Right ventricle myocardium inferior (tissue), 1 donor: ENCODE measurements at regions not wholly inside any gene's neighbourhood (a gene's known extent, or its start where the extent isn't known, plus 50 kb on each side); places are given as distances from the start of the nearest gene placed in this dataset.
"Not testable (repeated sequence)": the region's sequence is repeated elsewhere in the genome, so short reads cannot be mapped to it uniquely, and the experiment has no call there.

Experiments
- ATAC-seq: fragments of 200-7000 bp; cut with Tn5 transposase; one replicate; pipeline ENCODE4 v1.9.1; 2020; ENCODE audit warnings: mild to moderate bottlenecking, moderate library complexity
- DNase-seq: peaks from one replicate; pipeline ENCODE4 v3.0.0; 2021; ENCODE audit errors: missing footprints
- intact Hi-C: fragments of 100-400 bp; cut with DNase I; formaldehyde crosslinking; loops from one replicate; pipeline ENCODE4 v1.11.0; 2022
- donor health status: DM: no; HTN: yes; CAD: no; lungs with severe emphysema.

GRCh38 chr4:38302910-38303309 lies 342.7 kb downstream of the PTTG2 start:
- ATAC-seq, result no peak

GRCh38 chr4:38304460-38304859 lies 344.3 kb downstream of the PTTG2 start:
- ATAC-seq, intact Hi-C loops, DNase-seq: not testable (repeated sequence)

More at GRCh38 chr4:38302910-38303309, 342.7 kb downstream of the PTTG2 start:
- no peak for DNase-seq
- intact Hi-C loops, result no loop called here

- intact Hi-C loops, result no loop called here
- ATAC-seq (no peak), DNase-seq (no peak)
Observed at GRCh38 chr4:38306482-38307071, 346.4 kb downstream of the PTTG2 start.

- intact Hi-C loops, result no loop called here
- no peak for ATAC-seq
- no peak for DNase-seq
Observed at GRCh38 chr4:38308728-38309311, 348.6 kb downstream of the PTTG2 start.

DNA sequence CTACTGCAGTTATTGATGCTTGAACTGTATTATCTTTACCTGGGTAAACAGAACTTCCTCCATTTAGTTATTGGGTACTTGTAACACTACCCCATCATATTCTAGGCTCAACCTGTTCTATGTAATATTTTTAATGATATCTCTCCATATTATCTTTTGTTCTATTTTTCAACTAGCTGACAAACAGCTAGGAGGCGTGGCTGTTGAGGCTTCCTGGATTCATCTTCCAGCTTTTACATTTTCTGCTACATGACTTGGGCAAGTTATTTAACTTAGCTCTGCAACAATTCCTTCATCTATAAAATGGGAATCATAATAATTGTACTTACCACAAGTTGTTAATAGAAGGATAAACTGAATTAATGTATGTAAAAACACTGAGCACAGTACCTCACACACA lies 349.3 kb downstream of the PTTG2 start:
- intact Hi-C loops, result no loop called here
- DNase-seq (no peak), ATAC-seq (no peak)

DNA sequence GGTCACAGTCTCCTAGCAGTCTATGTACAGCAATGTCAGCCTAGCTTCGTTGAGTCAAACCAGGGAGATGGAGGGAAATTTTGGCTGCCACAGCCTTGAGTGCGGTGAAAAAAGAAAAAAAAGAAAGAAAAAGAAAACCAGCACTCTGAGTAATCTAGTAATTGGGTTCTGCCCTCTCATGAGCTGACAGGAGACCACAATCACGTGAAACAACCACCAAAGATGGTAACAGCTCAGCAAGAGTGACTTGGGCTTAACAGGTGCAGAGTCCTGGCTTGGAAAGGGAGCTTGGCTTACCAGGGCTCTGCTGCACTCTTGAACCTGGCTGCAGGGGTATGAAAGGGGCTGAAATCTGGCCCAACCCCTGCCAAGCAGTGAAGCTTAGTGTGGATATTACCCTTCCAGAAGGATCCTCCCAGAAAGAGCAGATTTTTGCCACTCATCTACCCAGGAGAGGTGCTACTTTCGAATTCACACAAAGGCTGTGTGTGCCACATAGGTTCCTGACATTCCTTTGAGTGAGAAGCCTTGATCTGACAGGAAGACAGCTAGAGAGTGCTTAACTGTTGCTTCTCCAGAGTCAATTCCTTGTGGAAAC lies 350.3 kb downstream of the PTTG2 start:
- DNase-seq (no peak), ATAC-seq (no peak)
- intact Hi-C loops, result loop anchor here (10.0 kb wide), 1 partner anchor 424 kb away; no protein-coding TSS in a partner anchor

- intact Hi-C loops, result loop anchor here (10.0 kb wide), 1 partner anchor 423 kb away; no protein-coding TSS in a partner anchor
- no peak for DNase-seq
Observed at GRCh38 chr4:38311495-38312126, 351.4 kb downstream of the PTTG2 start.

GRCh38 chr4:38313175-38313574 lies 350.8 kb upstream of the KLF3 start:
- DNase-seq (no peak), ATAC-seq (no peak)
- intact Hi-C loops, result loop anchor here (10.0 kb wide), 1 partner anchor 422 kb away; no protein-coding TSS in a partner anchor

More at GRCh38 chr4:38311495-38312126, 351.4 kb downstream of the PTTG2 start:
- no peak for ATAC-seq

DNA sequence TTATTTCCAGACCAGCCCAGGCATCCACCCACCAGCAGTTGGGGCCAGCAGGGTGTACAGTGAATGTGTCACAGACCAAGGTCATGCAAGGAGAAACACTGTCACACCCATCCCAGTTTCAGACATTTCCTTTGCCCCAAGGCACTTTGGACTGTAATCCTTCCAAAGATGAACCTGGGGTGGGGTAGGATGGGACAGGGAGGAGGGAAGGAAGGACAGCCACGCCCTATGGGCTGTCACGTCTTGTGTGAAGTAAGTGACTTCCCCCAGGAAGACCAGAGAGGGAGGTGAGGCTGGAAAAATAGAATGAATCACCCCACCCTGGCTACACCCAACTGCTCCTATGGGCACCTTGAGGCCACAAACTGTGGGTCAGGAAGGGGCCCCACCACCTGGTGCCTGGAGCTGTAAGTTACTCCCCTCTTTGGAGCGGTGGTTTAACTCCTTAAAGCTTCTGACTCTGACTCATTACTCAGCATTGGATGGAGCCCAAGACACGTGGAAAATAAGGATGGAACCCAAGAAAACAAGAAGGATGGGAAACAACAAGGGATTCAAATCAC lies 349.9 kb upstream of the KLF3 start:
- intact Hi-C loops, result loop anchor here (10.0 kb wide), 1 partner anchor 421 kb away; no protein-coding TSS in a partner anchor

GRCh38 chr4:38314663-38315062 lies 349.3 kb upstream of the KLF3 start:
- intact Hi-C loops, result loop anchor here (5.0 to 10.0 kb wide), 2 partner anchors 122 to 420 kb away; no protein-coding TSS in a partner anchor
- DNase-seq, result no peak
- no peak for ATAC-seq

More for the DNA sequence above, 349.9 kb upstream of the KLF3 start:
- no peak for DNase-seq
- no peak for ATAC-seq

GRCh38 chr4:38315286-38315685 lies 348.7 kb upstream of the KLF3 start:
- DNase-seq (no peak), ATAC-seq (no peak)
- intact Hi-C loops, result loop anchor here (5.0 to 10.0 kb wide), 2 partner anchors 123 to 420 kb away; no protein-coding TSS in a partner anchor

DNA sequence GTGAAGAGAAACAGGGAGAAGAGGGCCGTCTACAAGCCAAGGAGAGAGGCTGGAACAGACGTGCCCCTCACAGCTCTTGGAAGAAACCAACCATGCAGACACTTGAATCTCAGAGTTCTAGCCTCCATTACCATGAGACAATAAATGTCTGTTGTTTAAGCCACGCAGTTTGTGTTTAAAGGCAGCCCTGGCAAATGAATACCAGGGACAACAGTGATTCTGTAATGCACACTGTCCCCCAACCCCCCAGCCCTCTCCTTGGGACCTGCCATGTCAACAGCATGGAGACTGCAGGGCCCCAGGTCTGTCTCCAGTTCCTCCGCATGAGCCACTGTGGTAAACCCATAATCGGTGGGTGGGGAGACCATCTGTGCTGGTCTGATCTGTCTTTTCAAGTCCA lies 348.0 kb upstream of the KLF3 start:
- ATAC-seq (no peak), DNase-seq (no peak)
- intact Hi-C loops, result loop anchor here (5.0 to 10.0 kb wide), 2 partner anchors 124 to 419 kb away; no protein-coding TSS in a partner anchor

- no peak for ATAC-seq
- intact Hi-C loops, result loop anchor here (5.0 to 10.0 kb wide), 2 partner anchors 125 to 418 kb away; no protein-coding TSS in a partner anchor
- no peak for DNase-seq
Observed at GRCh38 chr4:38317041-38317674, 346.8 kb upstream of the KLF3 start.

GRCh38 chr4:38318737-38319455 lies 345.1 kb upstream of the KLF3 start:
- intact Hi-C loops, result loop anchor here (1.0 to 10.0 kb wide), 6 partner anchors 127 to 416 kb away; partner anchors contain the start of gene KLF3
- ATAC-seq (peak; percentile 97), DNase-seq (peak; percentile 94)

- intact Hi-C loops, result loop anchor here (1.0 to 10.0 kb wide), 6 partner anchors 127 to 415 kb away; partner anchors contain the start of gene KLF3
- DNase-seq (peak; percentile 96), ATAC-seq (peak; percentile 84)
Observed at GRCh38 chr4:38319456-38320342, 344.3 kb upstream of the KLF3 start.

GRCh38 chr4:38320343-38320695 lies 343.7 kb upstream of the KLF3 start:
- no peak for ATAC-seq
- intact Hi-C loops, result no loop called here
- DNase-seq, result no peak

- intact Hi-C loops, result no loop called here
- no peak for ATAC-seq
Observed at GRCh38 chr4:38320833-38321232, 343.2 kb upstream of the KLF3 start.

More at GRCh38 chr4:38320833-38321232, 343.2 kb upstream of the KLF3 start:
- DNase-seq, result no peak
